HG02885 (cell line): ENCODE measurements at regions not wholly inside any gene's neighbourhood (a gene's known extent, or its start where the extent isn't known, plus 50 kb on each side); places are given as distances from the start of the nearest gene placed in this dataset.

Experiments
- ATAC-seq: cut with Tn5 transposase; IDR thresholded peaks from one replicate; pipeline ENCODE4 v1.9.1; 2021; ENCODE audit warnings: mild to moderate bottlenecking; ENCODE audit not compliant: unreplicated experiment, poor library complexity

DNA sequence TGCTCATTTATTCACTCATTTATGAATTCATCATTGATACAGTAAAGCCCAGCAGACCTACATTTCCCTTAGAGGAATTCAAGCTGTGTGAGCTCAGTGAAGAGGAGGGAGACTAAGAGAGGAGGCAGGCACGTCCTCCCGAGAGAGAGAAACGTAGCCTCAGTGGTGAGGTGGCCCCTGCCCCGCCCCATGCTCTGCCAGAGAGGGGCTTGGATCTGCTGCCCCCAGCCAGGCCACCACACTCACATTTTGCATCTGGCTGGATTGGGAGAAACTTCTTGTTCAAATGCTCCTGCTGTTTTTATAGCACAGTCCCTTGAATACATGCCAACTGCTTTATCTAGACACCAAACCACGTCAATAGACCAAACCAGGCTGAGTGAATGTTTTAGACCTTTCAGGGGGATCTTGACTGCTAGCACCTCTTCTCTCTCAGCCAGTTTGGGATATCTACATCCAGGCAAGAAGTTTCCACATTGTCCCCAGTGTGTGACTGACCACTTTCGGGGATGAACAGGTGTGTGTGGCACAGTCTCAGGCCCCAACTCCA is 67.7 kb upstream of the AJAP1 start:
- ATAC-seq = no peak

DNA sequence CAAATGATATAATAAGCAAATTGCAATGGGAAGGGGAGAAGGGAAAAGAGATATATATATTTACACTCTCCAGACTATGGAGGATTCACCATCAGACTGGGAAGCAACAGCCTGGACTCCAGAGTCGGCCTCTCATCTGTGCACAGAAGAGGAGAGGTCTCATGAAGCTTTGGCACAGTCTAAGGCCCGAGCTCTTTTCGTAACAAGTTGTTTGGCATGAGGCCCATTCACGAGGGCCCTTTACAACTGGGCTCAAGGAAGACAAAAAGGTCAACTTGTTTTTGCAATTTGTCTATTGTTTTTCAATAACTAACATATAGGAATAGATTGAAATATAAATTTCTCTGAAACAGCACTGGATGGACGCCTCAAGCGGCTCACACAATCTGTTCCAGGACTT is 66.7 kb upstream of the AJAP1 start:
- ATAC-seq = no peak

DNA sequence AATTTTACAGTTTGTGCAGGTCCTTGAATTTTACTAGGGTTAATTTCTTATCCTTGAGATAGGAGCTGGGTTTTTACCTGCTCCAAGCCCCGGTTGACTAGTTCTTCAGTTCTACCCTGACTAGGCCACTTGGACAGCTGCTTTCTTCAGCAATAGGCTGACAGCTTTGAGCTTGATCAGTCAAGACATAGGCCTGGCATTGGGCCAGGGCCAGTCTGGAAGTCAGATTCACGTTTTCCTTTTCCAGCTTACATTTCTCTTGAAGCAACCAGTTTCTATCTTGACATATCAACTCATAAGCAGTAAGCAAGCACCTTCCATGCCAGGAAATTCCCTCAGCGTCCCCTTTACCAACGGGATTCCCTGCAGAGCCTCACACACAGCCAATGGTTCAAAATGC is 63.7 kb upstream of the AJAP1 start:
- no peak for ATAC-seq

DNA sequence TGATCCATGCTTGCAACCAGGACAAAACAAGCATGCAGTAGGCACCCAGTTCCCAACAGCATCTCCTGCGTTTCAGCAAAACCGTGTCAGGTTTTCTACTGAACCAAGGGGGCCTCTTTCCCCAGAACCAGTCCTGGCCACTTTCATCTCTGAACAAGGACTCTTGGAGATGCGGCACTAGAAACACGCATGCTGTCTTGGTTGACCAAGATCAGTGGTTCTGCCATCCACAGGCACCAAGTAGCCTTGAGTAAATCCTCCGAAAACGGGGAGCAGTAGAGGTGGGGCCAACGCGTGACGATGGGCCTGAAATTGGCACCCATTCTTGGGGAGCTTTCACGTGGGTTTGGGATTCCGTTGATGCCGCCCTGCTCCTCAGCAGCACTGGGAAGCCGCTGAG is 62.5 kb upstream of the AJAP1 start:
- no peak for ATAC-seq

DNA sequence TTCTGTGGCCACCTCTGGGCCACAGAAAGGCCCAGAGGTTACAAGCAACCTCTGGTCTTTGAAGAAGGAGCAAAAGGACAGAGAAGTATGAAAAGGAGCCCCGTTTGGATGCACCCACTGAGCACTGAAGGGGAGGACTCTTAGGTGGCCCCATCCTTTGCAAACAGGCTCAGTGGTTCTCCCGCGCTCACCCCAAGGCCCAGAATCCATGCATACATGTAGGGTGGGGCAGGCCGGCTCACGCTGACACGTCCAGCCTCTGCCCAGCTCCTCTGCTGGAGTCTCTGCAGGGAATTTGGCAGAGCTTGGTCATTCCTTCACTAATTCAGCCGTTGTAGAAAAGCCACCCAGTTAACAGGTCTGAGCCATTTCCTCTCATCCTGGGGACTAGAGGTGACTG is 61.3 kb upstream of the AJAP1 start:
- ATAC-seq = no peak

DNA sequence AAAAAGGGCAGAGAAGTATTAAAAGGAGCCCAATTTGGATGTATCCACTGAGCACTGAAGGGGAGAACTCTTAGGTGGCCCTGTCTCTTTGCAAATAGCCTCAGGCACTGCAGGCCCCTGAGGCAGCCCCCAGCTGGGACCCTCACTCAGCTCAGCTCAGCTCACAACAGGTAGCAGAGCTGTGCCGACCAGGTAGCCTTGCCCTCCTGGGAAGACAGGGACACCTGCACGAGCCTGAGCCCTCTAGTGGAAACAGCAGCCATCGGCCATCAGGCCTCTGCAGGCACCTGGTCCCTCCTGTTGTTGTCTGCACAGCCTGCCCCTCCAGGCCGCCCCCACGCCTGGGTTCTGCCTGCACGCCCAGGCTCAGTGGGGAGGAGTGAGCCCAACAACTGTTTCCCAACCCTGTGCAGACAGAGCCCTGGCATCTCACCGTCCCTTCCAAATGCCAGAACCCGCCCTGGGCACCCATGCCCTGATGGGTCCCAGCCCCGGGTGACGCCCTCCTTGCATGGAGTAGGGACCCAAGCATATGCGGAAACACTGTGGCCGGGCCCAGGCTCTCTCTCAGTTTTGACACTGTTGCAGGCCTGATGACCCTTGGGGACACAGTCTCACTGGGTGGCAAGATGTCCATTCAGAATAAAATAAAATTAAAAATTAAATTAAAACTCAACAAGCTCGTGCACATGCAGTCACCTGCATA is 60.0 kb upstream of the AJAP1 start:
- ATAC-seq = no peak

DNA sequence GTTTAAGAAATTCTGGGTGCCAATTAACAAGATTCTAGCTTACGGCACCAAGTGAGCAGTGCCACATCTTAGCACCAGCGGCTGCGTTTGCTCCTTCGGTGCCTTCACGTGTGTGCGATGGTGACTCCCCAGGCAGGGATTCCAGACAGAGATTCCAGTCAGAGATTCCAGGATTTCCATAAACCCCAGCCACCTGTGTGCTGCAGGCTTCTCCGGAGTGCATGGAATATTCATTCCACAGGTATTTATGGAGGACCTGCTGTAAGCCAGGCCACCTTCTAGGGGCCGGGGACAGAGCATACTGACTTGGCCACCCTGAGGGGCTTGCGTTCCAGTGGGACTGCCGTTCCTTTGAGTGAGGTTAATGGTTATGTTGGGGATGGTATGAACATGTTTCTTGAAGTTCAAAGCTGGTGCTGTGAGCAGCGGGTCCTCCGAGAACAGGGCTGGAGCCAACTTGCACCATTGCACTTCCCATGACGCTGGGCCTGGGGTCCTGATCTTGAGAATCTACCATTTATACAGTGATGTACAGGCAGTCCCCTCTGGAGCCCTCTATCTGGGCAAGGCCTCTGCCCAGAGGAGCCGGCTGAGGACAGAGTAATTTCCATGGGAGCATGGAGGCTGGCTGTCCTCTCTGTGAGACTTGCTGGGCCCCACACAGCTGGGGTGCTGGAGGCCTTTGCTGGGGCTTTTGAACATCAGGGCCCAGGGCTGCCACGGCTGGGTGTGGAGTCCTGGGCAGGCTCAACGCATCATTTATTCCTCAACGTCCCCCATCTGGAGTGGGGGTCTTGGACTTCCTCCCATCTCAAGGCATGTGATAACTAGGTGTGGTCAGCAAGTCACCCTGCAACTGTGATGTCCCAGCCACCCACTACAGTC is 58.8 kb upstream of the AJAP1 start:
- no peak for ATAC-seq

DNA sequence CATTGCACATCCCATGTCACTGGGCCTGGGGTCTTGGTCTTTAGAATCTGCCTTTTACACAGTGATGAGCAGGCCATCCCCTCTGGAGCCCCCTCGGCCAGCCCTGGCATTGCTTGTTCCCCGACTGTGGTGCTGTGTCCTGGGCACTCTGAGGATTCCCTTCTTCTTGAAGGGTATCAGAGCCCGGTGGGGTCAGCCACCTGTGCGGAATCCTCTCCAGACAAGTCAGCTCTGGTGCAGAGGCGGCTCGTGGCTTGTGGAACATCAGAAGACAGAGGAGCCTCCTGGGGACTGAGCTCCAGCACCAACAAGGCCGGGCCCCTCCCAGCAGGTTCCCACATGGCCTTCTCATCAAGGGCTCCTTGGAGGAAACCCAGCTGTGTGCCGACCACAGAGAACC is 57.9 kb upstream of the AJAP1 start:
- no peak for ATAC-seq

DNA sequence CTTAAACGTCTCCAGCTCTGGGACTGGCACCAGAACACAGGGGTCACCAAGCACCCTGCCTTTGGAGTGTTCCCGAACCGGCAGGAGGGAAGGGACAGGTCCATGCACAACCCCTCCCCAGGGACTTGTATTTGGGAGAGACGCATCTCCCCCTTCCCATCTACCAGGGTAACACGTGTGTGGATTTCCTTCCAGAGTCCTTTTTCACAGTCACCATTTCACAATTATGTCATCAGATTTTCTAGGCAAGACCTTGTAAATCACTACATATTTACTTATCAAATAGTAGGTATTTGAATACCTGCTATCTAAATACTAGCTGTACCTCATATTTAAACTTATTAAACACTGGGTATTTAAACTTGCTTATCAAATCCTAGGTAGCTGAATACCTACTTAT is 57.4 kb upstream of the AJAP1 start:
- no peak for ATAC-seq

DNA sequence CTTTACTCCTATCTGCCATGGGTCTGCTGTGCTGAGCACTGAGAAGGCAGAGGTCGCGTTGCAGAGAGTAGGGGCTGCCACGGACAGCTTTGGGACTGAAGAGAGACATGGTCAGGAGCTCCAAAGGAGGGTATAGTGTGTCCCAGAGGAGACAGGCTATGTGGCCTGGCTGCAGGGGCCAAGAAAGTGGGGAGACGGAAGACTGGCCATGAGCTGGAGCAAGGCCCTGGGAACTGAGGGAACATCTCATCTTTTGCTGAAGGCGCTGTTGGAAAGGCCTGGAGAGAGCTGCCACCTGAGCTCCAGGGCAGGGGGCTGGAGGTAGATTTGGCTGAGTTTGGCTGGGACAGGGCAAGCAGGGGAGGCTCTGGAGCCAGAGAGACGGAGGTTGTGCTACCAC is 55.8 kb upstream of the AJAP1 start:
- no peak for ATAC-seq

DNA sequence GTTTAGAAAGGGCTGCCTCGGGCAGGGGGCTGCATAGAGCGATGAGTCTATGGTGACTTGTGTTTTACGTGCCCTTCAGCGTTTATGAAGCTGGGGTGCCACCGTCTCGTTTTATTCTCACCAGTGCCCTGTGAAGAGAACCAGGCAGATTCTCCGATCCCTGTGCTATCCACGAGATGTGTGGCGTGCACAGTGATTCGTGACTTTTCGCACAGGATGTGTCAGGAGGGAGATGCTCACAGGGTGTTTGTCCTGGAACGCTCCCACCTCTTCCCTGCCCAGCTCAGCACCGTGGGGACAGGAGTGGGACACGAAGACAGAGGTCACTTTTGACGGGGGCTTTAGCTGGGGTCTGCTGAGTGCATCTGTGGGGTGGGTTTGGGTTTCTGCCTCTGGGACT is 54.9 kb upstream of the AJAP1 start:
- ATAC-seq = no peak

DNA sequence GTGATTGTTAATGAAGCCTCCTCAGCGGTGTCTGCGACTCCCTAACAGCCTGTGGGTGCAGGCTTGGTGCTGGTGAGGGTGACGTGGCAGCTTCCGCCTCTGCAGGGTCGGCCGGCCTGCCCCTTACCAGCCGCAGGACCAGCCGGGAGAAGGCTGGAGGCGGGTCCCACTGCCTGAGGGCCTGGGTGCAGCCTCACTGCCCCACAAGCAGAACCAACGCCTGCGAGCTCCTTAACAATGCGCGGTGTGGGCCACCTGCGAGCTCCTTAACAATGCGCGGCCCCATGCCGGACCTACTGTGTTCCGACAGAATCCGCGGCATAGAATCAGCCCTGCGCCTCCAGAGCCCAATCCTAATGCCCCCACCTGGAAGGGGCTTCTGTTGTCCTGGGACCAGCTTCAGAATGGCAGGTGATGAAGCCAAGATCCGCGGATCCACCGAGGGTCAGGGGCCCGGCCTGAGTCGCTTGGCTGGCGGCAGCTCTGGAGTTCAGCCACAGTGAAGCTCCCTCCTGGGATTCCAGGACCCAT is 54.4 kb upstream of the AJAP1 start:
- ATAC-seq = no peak

DNA sequence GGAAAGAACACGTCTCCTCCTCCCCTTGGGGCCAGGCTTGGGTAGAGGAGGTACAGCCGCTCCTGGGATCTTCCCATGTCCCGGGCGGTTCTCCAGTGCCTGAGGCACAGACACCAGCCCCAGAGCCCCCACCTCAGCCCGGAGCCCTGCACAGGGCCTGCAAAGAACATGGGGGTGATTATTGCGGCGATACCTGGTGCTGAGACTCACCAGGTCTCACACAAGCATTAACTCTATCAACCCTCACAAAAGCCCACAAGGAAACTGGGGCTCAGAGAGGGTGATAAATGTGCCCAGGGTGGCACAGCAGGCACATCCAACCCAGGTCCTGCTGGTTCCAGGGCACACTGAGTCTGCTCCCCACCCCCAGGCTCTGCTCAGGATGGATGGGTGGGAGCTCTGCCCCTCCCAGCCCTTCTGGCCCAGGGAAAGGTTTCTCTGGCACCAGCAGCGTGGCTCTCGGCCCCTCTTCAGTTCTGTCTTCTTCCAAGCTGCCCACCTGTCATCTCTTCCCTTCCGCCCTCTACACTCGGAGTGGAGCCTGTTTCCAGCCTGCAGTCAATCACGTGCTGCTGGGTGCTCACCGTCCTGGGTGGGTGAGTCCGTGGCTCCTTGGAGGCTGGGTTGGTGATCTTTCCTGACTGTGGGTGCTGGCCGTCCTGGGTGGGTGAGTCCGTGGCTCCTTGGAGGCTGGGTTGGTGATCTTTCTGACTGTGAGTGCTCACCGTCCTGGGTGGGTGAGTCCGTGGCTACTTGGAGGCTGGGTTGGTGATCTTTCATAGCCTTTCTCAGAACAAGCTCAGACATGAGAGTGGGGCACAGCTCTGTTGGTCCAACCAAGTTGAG is 53.6 kb upstream of the AJAP1 start:
- no peak for ATAC-seq

DNA sequence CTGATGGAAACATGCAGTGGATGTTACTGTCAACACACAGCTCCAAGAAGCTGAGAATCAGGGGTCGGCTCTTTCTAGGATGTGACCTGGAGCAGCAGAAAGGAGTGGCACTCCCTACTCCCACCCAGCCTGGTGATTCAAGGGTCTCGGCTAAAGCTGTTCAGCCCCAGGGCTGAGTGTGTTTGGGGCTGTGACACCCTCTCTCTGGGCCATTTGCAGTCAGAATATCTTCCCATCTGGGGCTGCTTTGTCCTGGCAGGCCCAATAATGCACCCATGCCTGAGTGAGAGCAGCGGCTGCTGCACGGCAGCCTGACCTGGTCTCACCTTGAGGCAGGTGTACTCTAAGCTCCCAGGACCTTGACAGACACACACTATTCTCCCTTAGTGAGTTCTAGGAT is 52.5 kb upstream of the AJAP1 start:
- no peak for ATAC-seq

DNA sequence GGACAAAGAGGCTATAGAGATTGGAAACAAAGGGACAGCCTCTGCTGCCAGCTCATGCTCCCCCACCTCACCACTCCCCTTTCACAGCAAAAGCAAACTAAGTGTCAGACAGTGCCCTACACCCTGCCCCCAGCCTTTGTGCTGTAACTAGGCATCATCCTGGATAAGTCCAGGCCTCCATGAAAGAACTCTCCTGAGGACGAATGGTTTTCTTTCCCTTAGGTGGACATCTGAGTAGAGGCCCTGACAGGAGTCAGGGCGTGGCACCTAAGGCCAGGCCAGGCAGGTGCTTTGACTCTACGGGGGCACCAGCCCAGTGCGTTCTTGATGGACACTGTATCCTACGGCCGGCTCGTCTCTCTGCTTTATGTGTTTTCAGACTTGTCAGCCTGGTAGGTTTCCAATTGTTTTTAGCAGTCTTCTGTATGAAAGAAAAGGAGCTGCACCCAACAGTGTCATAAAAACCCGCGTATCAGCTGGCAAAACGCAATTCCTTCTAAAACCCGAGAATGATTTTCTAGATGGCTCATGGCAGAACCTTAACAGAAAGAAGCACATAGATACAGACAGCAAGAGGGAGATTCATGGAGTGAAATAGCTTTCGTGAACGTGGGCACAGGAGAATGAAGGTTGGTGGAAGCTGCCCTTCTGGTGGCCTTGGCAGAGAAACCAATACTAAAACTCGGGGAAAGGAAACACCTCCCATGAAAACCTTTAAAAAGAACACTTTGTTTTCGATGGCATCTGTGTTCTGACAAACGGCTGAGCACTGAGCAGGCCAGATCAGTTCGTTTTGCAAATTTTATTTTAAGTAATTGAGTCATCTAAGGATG is 51.7 kb upstream of the AJAP1 start:
- ATAC-seq = no peak

DNA sequence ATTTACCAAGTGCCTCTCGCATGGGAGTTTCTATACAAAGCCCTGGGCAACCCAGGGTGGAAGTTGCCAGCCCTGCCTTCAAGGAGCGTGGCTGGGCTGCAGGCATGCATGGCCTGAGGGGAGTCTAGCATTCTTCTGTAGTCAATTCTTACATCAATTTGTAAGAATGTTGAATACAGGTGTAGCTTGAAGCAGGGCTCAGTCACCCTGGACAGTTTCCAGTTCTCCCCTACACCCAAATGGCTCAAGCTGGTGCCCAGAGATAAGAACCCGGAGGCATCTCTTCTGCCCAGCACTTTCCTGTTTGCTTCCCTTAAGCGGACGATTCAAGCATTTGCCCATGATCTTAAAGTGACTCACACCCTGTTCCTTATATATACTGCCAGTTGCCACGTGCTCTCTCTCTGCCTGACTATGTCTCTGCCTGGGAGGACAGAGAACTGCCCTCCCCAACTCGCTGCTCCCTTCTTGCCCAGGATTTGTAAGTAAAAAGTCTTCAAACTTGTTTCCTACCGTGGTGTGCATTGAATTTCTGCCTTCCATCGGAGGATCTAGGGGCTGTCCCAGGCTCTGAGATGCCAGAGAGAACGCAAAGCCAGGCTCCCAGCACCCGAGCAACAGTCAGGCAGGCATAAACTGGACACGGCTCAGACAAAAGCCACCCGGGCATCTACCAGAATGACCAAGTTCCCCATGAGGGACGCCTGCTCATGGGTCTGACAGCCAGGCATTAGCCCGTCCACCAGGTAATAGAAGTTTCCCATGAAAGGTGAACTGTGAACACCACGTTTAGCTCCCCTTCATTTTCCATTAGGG is 50.9 kb upstream of the AJAP1 start:
- ATAC-seq = no peak
